Left lung (tissue), 4 donors: ENCODE measurements at regions not wholly inside any gene's neighbourhood (a gene's known extent, or its start where the extent isn't known, plus 50 kb on each side); places are given as distances from the start of the nearest gene placed in this dataset.

Source experiments
- ATAC-seq: fragments of 200-7000 bp; cut with Tn5 transposase; one replicate; pipeline ENCODE4 v1.9.1; 2020; ENCODE audit warnings: moderate library complexity
- DNase-seq, 4 donors: peaks; one replicate each; pipeline ENCODE4 v3.0.0-alpha.2; 2013 to 2020
- H3K27ac ChIP-seq, 2 donors: fragments of 200-600 bp; sonication (generic) in 1 of 2; one replicate each; pipeline versions ENCODE4 v1.5.0 to v1.8.0; 2020 to 2021
- H3K27me3 ChIP-seq, 2 donors: fragments of 200-600 bp; sonication (generic) in 1 of 2; one replicate each; pipeline versions ENCODE4 v1.5.0 to v1.8.0; 2020 to 2021
- H3K36me3 ChIP-seq, 2 donors: fragments of 200-600 bp; sonication (generic) in 1 of 2; one replicate each; pipeline versions ENCODE4 v1.5.0 to v1.8.0; 2020 to 2021
- H3K4me1 ChIP-seq, 2 donors: fragments of 200-600 bp; one replicate each; pipeline ENCODE4 v1.8.0; 2021
- H3K4me3 ChIP-seq, 2 donors: fragments of 200-600 bp; sonication (generic) in 1 of 2; one replicate each; pipeline versions ENCODE4 v1.5.0 to v1.8.0; 2020 to 2021; ENCODE audit warnings: mild to moderate bottlenecking in 1 of 2
- H3K9me3 ChIP-seq, 2 donors: fragments of 200-600 bp; sonication (generic) in 1 of 2; one replicate each; pipeline versions ENCODE4 v1.5.0 to v1.8.0; 2020 to 2021
- intact Hi-C, 2 donors: fragments of 100-400 bp; cut with DNase I; formaldehyde crosslinking; loops; one replicate each; pipeline versions ENCODE4 v1.11.2 to v1.14.2; 2022
- microRNA-seq, 2 donors: library from miRNA; unstranded; fragments of <30 nt; microRNA quantifications; one replicate each; pipeline ENCODE4, GENCODE V29; 2019
- TF ChIP-seq, protein P1 (sequence below), 2 donors: fragments of 200-600 bp; sonication (generic) in 1 of 2; IDR thresholded peaks; one replicate each; pipeline versions ENCODE4 v1.5.0 to v1.8.0; 2021; ENCODE audit warnings: antibody characterized with exemption in 2 of 2
- donor health status: DM: no; HTN: yes; CAD: no.
- donor health status: DM: no; HTN: no; CAD: no.

DNA sequence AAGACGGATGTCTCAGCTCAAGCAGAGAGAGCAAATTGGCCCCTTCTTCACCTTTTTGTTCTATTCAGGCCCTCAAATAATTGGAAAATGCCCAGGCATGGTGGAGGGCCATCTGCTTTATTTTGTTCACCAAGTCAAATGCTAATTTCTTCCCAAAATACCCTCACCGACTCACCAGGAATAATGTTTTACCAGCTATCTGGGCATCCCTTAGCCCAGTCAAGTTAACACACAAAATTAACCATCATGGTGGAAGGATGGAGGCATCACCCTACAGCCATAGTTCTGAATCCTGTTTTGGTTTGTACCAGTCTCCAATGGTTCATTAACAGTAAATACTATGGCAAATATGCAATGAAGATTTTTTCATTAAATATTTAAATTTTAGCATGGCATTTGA is 51.7 kb upstream of the SERP2 start:
- H3K4me1 ChIP-seq, result no peaks in the 10 kb centered on the region

GRCh38 chr13:44322928-44323327 is 50.7 kb upstream of the SERP2 start:
- Histone ChIP-seq H3K27ac (no peak overlapping the region), H3K27me3 (no peaks in the 10 kb centered on the region), H3K4me3 (no peak overlapping the region), H3K4me1 (no peaks in the 10 kb centered on the region), H3K36me3 (no peaks in the 10 kb centered on the region), H3K9me3 (no peaks in the 10 kb centered on the region)
- peak; percentile 73 for ATAC-seq
- no peak for DNase-seq
- intact Hi-C loops, result no loop called here
- TF ChIP-seq, protein P1, sequence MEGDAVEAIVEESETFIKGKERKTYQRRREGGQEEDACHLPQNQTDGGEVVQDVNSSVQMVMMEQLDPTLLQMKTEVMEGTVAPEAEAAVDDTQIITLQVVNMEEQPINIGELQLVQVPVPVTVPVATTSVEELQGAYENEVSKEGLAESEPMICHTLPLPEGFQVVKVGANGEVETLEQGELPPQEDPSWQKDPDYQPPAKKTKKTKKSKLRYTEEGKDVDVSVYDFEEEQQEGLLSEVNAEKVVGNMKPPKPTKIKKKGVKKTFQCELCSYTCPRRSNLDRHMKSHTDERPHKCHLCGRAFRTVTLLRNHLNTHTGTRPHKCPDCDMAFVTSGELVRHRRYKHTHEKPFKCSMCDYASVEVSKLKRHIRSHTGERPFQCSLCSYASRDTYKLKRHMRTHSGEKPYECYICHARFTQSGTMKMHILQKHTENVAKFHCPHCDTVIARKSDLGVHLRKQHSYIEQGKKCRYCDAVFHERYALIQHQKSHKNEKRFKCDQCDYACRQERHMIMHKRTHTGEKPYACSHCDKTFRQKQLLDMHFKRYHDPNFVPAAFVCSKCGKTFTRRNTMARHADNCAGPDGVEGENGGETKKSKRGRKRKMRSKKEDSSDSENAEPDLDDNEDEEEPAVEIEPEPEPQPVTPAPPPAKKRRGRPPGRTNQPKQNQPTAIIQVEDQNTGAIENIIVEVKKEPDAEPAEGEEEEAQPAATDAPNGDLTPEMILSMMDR (IDR thresholded peaks at IDR 0.05), result no peak

More for the DNA sequence above, 51.7 kb upstream of the SERP2 start:
- intact Hi-C loops, result no loop called here
- no peak overlapping the region for H3K27ac ChIP-seq
- no peaks in the 10 kb centered on the region for H3K36me3 ChIP-seq
- ATAC-seq (no peak), DNase-seq (no peak)
- TF ChIP-seq, protein P1 (IDR thresholded peaks at IDR 0.05), result no peak
- no peaks in the 10 kb centered on the region for H3K9me3 ChIP-seq
- no peaks in the 10 kb centered on the region for H3K27me3 ChIP-seq
- no peak overlapping the region for H3K4me3 ChIP-seq

DNA sequence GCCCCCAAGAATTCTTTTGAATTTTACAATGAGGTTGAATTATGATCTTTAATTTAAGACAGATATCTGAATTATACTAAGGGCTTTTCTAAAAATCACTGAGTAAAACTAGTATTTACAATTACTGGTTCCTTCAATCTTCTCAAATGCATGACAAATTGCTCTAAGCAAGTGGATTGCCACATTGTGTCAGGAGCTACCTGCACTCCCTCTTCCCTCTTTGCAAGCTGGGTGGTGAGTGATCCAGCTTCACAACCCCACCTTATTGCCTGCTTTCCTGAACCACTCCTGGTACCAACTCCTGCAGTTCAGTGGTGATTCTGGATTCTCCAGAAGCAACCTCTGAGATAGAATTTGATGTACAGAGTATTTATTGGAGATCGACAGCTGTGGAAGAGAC is 49.9 kb upstream of the SERP2 start:
- H3K9me3 ChIP-seq, result no peaks in the 10 kb centered on the region
- TF ChIP-seq, protein P1 (IDR thresholded peaks at IDR 0.05), result no peak
- intact Hi-C loops, result no loop called here
- H3K27me3 ChIP-seq, result no peaks in the 10 kb centered on the region
- ATAC-seq, result no peak
- no peaks in the 10 kb centered on the region for H3K36me3 ChIP-seq
- DNase-seq, result no peak
- H3K27ac ChIP-seq, result no peak overlapping the region
- H3K4me1 ChIP-seq, result no peaks in the 10 kb centered on the region
- no peak overlapping the region for H3K4me3 ChIP-seq

Small RNAs in the stretch of these regions (microRNA-seq; reads per million reads assigned to microRNA genes)
- gene MIR8079, result 0 reads per million in 2 donors
